GF-D8 (cell line): ENCODE measurements at regions not wholly inside any gene's neighbourhood (a gene's known extent, or its start where the extent isn't known, plus 50 kb on each side); places are given as distances from the start of the nearest gene placed in this dataset.
"Not testable (repeated sequence)": the region's sequence is repeated elsewhere in the genome, so short reads cannot be mapped to it uniquely, and the experiment has no call there.

Source experiments
- DNase-seq: peaks from one replicate; lab custom pipeline; 2025; lab: John Stamatoyannopoulos, UW

DNA sequence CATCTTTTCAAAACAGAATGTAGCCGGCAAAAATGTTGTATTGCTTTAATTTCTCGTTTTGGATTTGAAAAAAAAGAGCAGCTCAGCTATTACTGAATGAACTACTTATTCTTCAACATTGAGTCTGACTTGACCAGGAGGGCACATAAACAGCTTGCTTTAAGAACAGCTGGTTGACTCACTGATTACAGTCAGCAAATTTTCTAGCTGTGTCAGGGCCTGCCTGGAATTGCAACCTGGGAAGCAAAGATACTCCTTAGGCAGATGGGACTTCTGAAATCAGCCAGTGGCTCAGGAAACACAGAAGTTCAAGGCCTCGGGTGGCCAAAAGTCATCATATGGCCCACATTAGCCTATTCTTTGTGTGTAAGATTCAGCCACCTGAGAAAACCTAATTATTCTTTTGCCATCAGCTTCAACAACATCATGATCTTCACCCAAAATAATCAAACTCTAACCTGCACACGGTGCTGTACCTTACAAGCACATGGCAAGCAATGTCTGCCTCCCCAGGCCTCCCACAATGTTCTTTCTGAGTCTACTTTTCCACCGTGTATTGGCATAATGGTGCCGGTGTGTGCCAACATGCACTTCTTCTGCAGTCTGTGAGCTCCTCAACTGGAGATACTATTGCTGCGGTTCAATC, 307.2 kb downstream of the HHIPL2 start:
- DNase-seq = no peak

DNA sequence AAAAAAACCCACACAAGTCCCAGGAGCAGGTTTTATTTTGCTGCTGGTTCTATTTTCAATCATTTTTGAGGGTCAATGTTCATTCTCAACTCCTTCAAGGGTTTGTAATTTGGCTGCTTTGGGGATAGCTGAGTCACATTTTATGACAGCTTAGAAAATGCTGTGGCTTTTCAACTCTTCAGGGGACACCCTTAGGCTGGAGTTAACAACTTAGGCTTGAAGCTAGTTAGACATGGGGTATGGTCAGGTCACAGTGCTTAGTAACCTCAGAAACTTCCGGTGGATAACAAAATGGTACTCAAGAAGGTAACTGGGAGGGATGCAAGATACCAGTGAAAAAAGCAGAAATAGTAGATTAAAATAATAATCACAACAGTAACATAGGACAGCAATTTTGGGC, 308.8 kb downstream of the HHIPL2 start:
- no peak for DNase-seq

DNA sequence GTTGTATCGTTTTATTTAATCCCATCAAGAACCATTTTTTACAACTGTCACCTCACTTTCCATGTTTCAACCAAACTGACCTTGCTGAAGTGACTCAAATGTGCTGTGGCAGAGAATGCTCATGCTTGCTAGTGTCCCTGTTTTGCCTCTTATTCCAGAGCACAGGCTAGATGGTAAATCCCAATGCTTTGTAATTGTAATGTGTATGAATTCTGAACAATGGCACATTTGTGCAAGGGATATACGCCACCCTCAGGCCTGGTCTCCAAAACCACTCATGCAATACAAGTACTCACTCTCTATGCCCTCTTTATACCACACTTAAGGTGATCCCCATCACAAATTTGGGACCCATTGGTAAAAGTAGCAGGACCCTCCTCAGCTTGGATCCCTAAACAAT, 313.6 kb downstream of the HHIPL2 start:
- DNase-seq = no peak

DNA sequence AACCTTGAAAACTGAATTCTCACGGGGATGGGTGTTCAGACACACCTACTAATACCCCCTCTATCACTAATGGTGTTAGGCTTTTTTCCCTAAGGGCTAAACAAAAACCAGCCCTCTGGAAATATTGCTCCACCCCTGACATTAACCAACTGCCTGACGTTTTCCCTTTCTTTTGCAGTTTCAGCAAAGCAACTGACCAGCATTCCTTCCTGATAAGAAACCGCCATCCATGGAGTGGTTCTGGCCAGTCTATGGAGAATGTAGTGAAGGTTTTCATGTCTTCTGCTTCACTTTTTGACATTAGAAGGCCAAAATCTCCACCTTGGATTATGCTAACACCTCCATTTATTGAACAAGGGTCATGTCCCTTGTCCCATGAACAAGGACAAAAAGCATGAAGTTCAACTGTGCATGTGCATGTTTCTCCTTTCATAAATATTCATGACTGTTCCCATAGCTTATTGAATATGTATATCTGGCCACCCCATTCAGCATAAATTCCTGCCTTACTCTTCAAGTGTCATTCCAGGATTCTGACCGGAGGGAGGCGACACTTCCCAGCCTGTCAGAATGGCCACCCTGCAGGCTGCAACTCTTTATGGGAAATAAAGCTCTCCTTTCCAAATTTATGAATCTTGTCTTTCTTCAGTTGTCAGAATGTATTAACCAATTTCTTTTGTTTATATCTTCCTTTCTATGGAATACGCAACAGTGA, 314.3 kb downstream of the HHIPL2 start:
- DNase-seq = no peak

DNA sequence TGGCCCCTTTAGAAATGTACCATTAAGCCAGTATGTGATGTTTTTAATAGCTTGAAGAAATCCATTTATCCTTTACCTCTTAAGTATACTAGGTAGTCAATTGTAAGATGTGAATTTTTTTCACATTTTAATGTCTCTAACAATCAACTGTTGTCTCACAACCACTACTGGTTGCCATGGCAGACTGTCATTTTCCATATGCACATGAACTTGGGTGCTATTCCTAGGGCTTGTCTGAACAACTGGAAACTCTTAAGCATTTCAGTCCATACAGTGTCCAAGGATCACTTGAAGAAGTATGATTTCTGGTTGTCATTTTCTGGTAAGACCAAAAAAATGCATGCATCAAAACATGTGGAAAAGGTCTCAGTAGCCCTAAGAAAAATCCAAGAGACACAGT, 315.1 kb downstream of the HHIPL2 start:
- no peak for DNase-seq

DNA sequence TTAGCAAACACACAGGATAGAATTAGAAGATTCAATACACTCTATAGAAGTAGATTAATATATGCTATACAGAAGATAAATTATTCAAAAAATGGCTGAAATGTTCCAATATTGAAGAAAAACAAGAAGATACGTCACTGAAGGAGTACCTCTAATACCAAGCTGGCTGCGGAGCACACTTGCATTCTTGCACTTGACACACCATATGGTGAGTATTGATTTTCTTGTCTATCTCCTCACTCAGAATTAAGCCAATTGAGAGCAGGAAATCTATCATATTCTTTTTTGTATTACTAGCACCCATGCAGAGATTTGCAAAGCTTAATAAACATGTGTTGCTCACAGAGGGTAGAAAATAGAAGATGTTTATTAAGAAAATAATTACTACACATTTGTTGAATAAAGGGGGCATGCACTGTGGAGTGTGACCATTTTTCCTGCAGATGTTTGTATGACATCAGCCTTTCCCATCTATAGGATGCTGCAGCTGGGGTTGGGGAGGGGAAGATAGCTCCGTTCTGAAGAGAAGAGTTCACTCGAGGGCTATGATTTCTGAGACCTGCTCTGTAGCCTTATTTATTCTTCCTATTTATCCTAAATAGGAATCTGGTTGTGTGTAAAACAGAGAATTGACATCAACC, 318.1 kb downstream of the HHIPL2 start:
- no peak for DNase-seq

DNA sequence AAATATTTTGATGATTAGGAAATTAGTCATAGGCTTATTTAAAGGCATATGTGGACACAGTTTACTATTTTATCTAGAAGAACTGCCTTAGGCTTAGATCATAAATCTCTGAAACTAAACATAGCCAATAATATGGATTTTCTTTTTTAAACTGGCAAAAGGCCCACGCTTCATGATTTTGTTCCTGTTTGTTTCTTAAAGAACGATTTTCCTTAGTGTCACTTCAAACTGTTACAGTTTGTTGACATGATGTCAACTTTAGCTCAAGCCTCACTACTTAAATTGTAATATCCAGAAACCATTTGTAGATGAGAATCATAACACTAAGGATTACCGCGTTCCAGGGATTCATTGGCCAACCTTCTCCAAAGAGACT, 322.6 kb downstream of the HHIPL2 start:
- DNase-seq = no peak

DNA sequence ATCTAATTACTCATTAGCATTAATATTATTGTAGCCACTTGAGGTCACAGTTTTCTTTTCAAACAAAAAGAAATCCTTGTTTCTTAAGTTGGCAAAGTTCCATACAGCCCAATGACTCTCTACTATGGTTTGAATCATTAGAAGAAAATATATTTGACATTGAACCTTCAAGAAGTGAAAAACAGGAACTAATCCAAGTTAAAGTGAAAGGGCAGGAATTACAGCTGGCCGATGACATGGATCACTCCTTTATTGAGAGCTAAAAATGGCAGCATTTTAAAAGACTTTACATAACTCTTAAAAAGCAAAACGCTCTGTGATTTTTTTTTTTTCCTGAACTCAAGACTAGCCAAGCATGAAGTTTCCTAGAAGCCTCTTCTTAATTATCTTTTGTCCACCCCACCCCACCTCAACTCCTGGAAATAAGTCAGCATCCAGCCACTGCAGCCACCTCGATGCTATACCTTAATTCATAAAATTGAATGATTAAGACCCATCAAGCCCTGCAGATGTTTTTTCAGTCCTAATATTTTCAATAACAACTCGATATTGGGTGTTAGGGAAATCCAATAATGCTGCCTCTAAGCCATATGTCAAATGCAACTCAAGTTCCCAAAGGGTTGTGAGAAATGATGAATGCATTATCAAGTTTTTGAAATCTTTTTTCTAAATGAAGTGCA, 323.1 kb downstream of the HHIPL2 start:
- no peak for DNase-seq

DNA sequence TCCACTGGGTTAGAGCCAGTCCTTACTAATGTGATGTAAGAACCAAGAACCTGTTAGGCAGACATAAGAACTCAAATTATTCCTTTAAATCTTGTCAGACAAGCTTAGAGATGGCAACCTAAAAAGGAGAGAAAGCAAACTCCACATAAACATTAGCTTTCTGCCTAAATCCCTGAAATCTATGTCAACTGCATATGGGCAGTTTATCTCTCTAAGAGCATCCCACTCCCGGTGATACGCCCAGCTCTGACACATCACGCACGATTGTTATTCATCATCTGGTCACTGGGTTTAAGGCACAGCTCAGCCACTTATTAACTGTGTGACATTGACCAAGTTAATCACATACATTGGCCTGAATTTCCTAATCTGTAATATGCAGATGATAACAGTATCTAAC, 323.7 kb downstream of the HHIPL2 start:
- DNase-seq = no peak

DNA sequence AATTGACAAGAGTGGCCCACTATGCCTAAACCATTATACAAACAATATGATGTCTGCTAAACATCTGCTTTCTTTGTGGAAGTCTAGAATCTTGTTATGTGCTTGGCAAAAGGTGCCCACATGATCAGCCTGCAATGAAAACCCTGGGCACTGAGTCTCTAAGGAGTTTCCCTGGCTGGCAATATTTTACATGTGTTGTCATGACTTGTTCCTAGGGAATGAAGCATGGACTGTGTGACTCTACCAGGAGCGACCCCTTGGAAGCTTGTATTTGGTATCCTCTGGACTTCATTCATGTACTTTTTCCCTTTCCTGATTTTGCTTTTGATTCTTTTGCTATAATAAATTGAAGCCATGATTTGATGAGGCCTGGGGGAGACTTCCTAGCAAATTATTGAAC, 324.9 kb downstream of the HHIPL2 start:
- no peak for DNase-seq

DNA sequence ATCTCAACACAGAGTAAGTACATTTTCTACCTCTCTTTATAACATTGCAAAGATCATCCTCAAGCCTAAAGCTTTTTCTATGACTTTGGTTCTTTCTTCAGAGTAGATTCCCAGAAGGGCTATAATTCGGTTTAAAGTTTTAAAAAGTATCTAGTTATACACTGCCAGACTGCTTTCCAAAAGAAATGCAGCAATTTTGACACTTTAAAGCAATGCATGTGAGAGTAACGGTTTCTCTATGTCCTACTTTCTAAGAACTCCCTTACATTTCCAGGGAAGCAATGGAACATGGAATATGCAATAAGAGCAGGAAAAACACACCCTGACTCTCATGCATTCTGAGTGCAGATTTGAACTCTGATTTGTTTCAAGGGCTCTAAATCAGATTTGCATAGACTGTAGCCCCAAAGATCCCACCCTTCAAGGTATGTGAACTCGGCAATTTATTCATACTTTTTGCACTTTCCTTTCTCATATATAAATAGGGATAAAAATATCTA, 331.6 kb downstream of the HHIPL2 start:
- no peak for DNase-seq

DNA sequence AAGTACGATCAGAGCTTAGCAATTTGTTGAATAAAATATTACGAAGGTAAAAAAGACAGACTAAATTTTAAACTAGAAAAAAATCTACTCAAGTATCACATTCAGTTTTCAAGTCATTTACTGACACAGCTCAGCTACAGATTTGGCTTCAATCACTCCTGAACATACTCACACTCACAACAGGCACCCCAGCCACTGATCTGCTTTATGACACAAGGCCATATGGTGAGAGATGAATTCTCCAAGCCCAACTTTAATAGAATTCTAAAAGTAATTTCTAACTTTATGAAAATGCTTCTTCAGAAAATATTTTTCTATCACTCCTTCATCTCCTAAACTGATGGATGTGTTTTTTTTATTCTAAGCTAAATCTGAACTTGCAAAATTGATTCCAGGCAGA, 337.1 kb downstream of the HHIPL2 start:
- DNase-seq = no peak

DNA sequence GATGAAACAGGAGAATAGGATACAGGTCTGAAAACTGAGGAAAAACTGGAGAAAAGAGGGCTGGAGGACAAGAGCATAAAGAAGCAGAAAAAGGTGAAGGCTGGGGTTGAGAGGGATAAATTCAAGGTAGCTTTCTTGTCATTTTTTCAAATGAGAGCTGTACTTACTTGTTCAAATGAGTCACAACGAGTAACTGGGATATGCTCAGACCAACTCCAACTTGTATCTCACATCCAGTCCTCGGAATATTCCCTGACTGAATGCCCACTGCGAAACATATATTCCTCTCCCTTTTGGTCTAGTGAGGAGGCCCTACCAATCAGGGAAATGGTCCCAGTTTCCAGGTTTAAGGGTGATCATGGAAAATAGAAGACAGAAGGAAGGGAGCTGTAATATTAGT, 343.4 kb downstream of the HHIPL2 start:
- no peak for DNase-seq

DNA sequence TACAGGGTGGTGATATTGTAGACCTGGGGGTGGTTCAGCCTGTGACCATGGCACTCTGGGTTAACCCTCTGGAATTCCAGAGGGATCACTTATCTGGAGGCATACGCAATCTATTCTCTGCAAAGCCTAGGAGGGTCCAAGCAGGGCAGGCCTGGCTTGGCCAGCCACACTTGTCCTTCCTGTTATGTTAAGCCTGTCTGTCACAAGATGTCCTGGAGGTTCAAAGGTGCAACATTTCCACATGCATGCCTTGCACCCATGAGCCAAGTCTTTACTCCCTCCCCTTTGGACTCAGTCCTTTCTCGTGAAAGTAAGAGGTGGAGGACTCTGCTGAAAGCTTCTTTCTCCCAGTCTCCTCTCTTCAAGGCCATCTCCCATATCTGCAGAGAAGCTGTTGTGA, 345.1 kb downstream of the HHIPL2 start:
- DNase-seq = no peak

DNA sequence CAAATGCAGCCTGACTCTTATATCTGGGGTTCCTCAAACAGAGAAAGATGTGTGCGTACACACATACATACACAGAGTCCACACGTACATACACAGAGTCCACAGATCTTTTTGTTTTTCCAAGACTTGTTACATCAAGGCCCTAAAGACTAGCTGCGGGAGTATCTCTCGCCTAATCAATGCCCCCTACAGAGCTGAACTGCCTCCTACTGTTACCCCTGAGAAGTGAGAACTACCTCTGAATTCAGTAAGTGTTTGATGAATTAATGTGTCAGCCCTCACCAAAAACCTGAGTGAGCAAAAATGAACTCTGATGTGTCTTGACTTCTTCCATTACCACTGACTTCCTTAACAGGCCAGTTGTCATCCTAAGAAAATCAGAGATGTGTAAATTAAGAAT, 351.2 kb downstream of the HHIPL2 start:
- no peak for DNase-seq

DNA sequence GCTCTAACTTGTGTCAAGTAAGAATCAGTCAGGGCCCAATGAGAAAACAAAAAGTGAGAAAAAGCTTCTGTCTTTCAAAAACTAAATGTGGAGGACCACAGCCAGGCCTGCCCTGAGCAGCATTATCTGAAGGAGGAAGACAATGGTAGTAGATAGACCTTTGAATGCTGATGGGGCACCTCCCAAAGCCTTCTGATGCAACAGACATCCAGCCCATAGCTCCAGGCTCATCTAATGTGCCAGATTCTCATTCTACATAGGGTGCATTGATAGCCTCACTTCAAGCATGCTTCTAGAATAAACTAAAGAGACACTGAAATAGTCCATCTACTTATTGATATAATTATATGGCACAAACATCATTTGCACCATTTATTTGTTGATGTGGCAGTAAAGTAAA, 351.6 kb downstream of the HHIPL2 start:
- DNase-seq = no peak

DNA sequence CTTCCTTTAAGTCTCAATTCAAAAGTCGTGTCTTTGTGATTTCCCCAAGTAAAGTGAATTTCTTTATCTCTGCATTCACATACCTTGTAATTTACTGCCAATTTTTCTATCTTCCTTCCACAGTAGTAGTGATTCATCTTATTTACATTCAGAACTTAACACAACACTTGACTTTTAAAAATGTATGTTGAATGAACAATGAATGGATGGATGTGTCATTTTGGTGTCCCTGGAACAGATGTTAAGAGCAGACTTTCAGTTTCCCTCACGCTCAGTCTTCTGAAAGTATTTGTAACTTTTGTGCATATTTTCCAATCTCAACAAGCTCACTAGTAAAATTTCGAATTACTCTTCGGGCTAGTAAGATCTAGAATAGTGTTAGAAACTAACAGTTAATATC, 352.0 kb downstream of the HHIPL2 start:
- DNase-seq = no peak

DNA sequence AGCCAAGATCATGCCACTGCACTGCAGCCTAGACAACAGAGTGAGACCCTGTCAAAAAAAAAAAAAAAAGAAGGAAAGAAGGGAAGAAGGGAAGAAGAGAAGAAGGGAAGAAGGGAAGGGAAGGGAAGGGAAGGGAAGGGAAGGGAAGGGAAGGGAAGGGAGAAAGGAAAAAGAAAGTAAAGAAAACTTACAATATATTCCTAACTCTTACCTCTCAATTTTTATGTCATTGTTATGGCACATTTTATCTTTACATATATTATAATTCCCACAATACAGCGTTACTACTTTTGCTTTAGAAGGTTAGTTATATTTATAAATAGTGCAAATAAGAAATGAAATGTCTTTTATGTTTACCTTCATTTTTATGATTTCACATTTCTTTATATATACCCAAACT, 358.7 kb downstream of the HHIPL2 start:
- DNase-seq = no peak

DNA sequence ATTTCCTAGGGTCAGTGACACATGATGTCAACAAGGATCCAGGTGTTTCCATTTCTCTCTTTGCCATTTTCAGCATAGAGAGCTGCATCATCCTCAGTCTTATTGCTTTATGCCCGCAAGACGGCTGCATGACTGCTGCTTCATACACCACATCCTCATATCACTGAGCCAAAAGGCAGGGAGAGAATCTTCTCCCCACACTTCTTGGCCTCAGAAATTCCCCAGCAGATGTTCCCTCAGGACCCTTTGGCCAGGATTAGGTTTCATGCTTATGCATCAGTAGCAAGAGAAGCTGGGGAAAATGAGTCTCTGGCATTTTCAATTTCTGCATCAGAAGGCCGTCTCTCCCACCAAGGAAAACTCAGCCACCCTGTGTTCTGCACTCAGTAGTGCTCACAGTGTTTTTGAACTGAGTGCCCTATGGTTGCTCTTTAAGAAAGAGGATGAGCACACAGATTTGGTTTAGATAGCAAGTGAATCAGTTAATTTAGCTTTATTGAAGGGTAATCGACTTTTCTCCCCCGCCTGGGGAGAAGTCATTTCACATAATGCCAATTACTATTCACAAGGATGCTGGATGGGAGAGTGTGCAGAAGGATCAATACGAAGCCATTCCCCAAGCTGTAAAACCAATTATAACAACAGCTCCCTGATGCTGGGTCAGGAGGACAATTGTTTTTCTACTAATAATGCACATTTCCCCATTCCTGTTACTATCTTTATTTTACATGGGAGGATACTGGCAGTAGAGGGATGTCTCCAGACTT, 360.2 kb downstream of the HHIPL2 start:
- no peak for DNase-seq

DNA sequence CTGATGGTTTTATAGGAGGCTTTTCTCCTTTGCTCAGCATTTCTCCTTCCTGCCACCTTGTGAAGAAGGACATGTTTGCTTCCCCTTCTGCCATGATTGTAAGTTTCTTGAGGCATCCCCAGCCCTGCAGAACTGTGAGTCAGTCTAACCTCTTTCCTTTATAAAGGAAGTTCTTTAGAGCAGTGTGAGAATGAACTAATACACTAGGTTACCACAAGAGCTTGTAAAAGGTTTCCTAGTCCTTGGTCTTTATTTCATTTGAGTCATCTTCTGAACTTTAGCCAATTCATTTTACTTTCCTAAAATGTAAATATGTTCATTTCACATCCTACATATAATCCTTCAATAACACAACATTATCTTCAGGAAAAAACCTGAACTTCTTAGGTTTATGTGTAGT, 365.3 kb downstream of the HHIPL2 start:
- DNase-seq = no peak

DNA sequence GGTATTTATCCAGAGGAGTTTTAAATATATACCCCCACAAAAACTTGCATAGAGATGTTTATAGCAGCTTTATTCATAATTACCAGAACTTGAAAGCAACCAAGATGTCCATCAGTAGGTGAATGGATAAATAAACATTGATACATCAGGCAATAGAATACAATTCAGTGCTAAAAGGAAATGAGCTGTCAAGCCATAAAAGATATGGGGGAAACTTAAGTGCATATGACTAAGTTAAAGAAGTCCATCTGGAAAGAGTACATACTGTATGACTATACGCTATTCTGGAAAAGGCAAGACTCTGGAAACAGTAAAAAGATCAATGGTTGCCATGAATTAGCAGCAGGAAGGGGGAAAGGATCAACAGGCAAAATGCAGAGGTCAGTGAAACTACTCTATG, 366.7 kb downstream of the HHIPL2 start:
- no peak for DNase-seq

DNA sequence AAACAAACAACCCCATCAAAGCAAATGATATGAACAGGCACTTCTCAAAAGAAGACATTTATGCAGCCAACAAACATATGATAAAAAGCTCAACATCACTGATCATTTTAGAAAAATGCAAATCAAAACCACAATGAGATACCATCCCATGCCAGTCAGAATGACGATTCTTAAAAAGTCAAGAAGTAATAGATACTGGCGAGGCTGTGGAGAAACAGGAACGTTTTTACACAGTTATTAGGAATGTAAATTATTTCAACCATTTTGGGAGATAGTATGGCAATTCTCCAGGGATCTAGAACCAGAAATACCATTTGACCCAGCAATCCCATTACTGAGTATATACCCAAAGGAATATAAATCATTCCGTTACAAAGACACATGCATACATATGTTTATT, 370.4 kb downstream of the HHIPL2 start:
- not testable (repeated sequence) for DNase-seq
